ENCODE measurements at regions not wholly inside any gene's neighbourhood (a gene's known extent, or its start where the extent isn't known, plus 50 kb on each side); places are given as distances from the start of the nearest gene placed in this dataset.

- TF ChIP-seq CTCF (IDR thresholded peaks at IDR 0.05; ENCODE audit: low read length) (no peak), EZH2 (IDR thresholded peaks at IDR 0.05; ENCODE audit: borderline replicate concordance, low read length) (no peak)
Measured at GRCh38 chr9:1701113-1701512, 314.0 kb upstream of the SMARCA2 start.

All from OCI-LY1 (cell line).